ENCODE measurements at regions not wholly inside any gene's neighbourhood (a gene's known extent, or its start where the extent isn't known, plus 50 kb on each side); places are given as distances from the start of the nearest gene placed in this dataset.

GRCh38 chr6:164086076-164086887, 671.8 kb downstream of the QKI start:
- FAIRE-seq (no peak), DNase-seq (ENCODE audit: extremely low read depth in 1 of 4, low spot score in 3 of 4) (no peak), ATAC-seq (peak; percentile 48)
- Histone ChIP-seq H3K79me2 (ENCODE audit: control insufficient read depth, insufficient read depth, low read length) (no peaks in the 10 kb centered on the region), H4K20me1 (replicated peaks; ENCODE audit: control insufficient read depth, insufficient read depth, low read length) (no peaks in the 10 kb centered on the region), H3K4me3 (no peak overlapping the region), H3K27ac (ENCODE audit: extremely low read depth, low read depth, low read length) (no peak overlapping the region), H3K36me3 (ENCODE audit: control insufficient read depth, insufficient read depth, low read length) (no peaks in the 10 kb centered on the region), H2AFZ (ENCODE audit: low read depth, low read length) (peak overlapping the region; percentile 60), H3K9ac (ENCODE audit: insufficient read depth in 1 of 2, low read depth in 2 of 2, low read length in 2 of 2) (no peak overlapping the region), H3K9me3 (replicated peaks; ENCODE audit: control insufficient read depth, insufficient read depth, low read depth, low read length) (no peaks in the 10 kb centered on the region), H3K27me3 (ENCODE audit: control insufficient read depth in 2 of 2, insufficient read depth in 2 of 2, low read length in 2 of 2) (peaks cover 0 to 32% of the 10 kb centered on the region in 2 experiments; a peak in 3 of 5 replicates), H3K4me1 (replicated peaks in 1 of 2; ENCODE audit: control insufficient read depth in 2 of 2, insufficient read depth in 2 of 2, low read length in 2 of 2) (no peaks in the 10 kb centered on the region), H3K4me2 (ENCODE audit: insufficient read depth, low read length) (peak overlapping the region; percentile 47), H3K9me1 (ENCODE audit: control insufficient read depth, insufficient read depth, low read length) (no peaks in the 10 kb centered on the region)
- intact Hi-C loops (cut with micrococcal nuclease): no loop called here
- ChIA-PET POLR2A (no interaction called here), CTCF (ENCODE audit: low intra/inter-chr PET ratio) (no interaction called here)
- 8% methylated on average over 25 of the region's 25 CpGs for WGBS (ENCODE audit: insufficient coverage, low coverage, missing lambda C conversion rate)
- no TSS peak for BruUV-seq (replicated peaks)
- in situ Hi-C loops (cut with MboI): no loop called here
- peak; percentile 89 for TF ChIP-seq GABPA (tag; conservative IDR thresholded peaks at IDR 0.05; ENCODE audit: low read depth)
- no peak for TF ChIP-seq DIDO1 (tag; IDR thresholded peaks at IDR 0.05; ENCODE audit: low read depth)
- 0 out of 2 replicates have a peak, but pooled peaks have one; percentile 28 for TF ChIP-seq RAD51 (IDR thresholded peaks at IDR 0.05; ENCODE audit: borderline replicate concordance, low read depth)
- TF ChIP-seq MITF (IDR thresholded peaks at IDR 0.05): no peak
- TF ChIP-seq TFE3 (CRISPR knock-in tag; IDR thresholded peaks at IDR 0.05): peak; percentile 53
- TF ChIP-seq USF2 (CRISPR knock-in tag; IDR thresholded peaks at IDR 0.05): peak; percentile 63
- peak; percentile 85 for TF ChIP-seq VEZF1 (CRISPR knock-in tag; IDR thresholded peaks at IDR 0.05)
- no peak for TF ChIP-seq TBL1XR1 (IDR thresholded peaks at IDR 0.05; ENCODE audit: low read length in 2 of 2)
- no peak for TF ChIP-seq ZNF695 (CRISPR knock-in tag; IDR thresholded peaks at IDR 0.05)
- no peak for TF ChIP-seq FOXA1 (IDR thresholded peaks at IDR 0.05; ENCODE audit: borderline replicate concordance)
- TF ChIP-seq NR2C1 (IDR thresholded peaks at IDR 0.05): no peak
- peak; percentile 86 for TF ChIP-seq NR2C1 (tag; IDR thresholded peaks at IDR 0.05)
- TF ChIP-seq SP2 (IDR thresholded peaks at IDR 0.05; ENCODE audit: extremely low read depth, low read depth, low read length, poor library complexity, severe bottlenecking): no peak
- TF ChIP-seq DEAF1 (CRISPR knock-in tag; IDR thresholded peaks at IDR 0.05): no peak
- TF ChIP-seq BHLHE40 (IDR thresholded peaks at IDR 0.05; ENCODE audit: low read length): 0 out of 2 replicates have a peak, but pooled peaks have one; percentile 32

Data from K562 (cell line).